ENCODE measurements at regions not wholly inside any gene's neighbourhood (a gene's known extent, or its start where the extent isn't known, plus 50 kb on each side); places are given as distances from the start of the nearest gene placed in this dataset.
"Not testable (repeated sequence)": the region's sequence is repeated elsewhere in the genome, so short reads cannot be mapped to it uniquely, and the experiment has no call there.

GRCh38 chr5:34436761-34437501 is 219.2 kb upstream of the RAI14 start:
- TF ChIP-seq, protein P1, sequence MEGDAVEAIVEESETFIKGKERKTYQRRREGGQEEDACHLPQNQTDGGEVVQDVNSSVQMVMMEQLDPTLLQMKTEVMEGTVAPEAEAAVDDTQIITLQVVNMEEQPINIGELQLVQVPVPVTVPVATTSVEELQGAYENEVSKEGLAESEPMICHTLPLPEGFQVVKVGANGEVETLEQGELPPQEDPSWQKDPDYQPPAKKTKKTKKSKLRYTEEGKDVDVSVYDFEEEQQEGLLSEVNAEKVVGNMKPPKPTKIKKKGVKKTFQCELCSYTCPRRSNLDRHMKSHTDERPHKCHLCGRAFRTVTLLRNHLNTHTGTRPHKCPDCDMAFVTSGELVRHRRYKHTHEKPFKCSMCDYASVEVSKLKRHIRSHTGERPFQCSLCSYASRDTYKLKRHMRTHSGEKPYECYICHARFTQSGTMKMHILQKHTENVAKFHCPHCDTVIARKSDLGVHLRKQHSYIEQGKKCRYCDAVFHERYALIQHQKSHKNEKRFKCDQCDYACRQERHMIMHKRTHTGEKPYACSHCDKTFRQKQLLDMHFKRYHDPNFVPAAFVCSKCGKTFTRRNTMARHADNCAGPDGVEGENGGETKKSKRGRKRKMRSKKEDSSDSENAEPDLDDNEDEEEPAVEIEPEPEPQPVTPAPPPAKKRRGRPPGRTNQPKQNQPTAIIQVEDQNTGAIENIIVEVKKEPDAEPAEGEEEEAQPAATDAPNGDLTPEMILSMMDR (conservative IDR thresholded peaks at IDR 0.05; ENCODE audit: low read depth, low read length) = no peak

GRCh38 chr5:34439601-34440000 is 216.5 kb upstream of the RAI14 start:
- no peak overlapping the region for H3K4me3 ChIP-seq (ENCODE audit: low read depth, low read length)
- TF ChIP-seq, protein P1 (conservative IDR thresholded peaks at IDR 0.05; ENCODE audit: low read depth, low read length) = no peak
- no peak for DNase-seq (ENCODE audit: low read depth)

More at GRCh38 chr5:34436761-34437501, 219.2 kb upstream of the RAI14 start:
- H3K4me3 ChIP-seq (ENCODE audit: low read depth, low read length) = no peak overlapping the region
- DNase-seq (ENCODE audit: low read depth) = no peak

- H3K4me3 ChIP-seq (ENCODE audit: low read depth, low read length); DNase-seq (ENCODE audit: low read depth): not testable (repeated sequence)
These were observed 214.4 kb upstream of the RAI14 start for GRCh38 chr5:34441767-34442166.

DNA sequence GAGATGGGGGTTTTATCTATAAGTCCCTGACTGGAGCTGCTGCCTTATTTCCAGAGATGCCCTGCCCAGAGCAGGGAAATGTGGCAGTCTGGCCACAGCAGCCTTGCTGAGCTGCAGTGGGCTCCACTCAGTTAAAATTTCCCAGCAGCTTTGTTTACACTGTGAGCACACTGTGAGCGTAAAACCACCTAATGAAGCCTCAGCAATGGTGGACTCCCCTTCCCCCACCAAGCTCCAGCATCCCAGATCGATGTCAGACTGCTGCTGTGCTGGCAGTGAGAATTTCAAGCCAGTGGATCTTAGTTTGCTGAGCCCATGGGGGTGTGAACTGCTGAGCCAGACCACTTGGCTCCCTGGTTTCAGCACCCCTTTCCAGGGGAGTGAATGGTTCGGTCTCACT is 208.7 kb upstream of the RAI14 start:
- no peak overlapping the region for H3K4me3 ChIP-seq (ENCODE audit: low read depth, low read length)
- DNase-seq (ENCODE audit: low read depth) = no peak
- TF ChIP-seq, protein P1 (conservative IDR thresholded peaks at IDR 0.05; ENCODE audit: low read depth, low read length) = no peak

- DNase-seq (ENCODE audit: low read depth) = no peak
- H3K4me3 ChIP-seq (ENCODE audit: low read depth, low read length) = no peak overlapping the region
- TF ChIP-seq, protein P1 (conservative IDR thresholded peaks at IDR 0.05; ENCODE audit: low read depth, low read length) = no peak
These were observed 206.5 kb upstream of the RAI14 start for GRCh38 chr5:34449639-34450038.

- DNase-seq (ENCODE audit: low read depth) = no peak
- no peak overlapping the region for H3K4me3 ChIP-seq (ENCODE audit: low read depth, low read length)
- TF ChIP-seq, protein P1 (conservative IDR thresholded peaks at IDR 0.05; ENCODE audit: low read depth, low read length) = no peak
These were observed 205.8 kb upstream of the RAI14 start for GRCh38 chr5:34450338-34450737.

- peak; percentile 76 for DNase-seq (ENCODE audit: low read depth)
- no peak overlapping the region for H3K4me3 ChIP-seq (ENCODE audit: low read depth, low read length)
These were observed 203.8 kb upstream of the RAI14 start for GRCh38 chr5:34452170-34452828.

More at GRCh38 chr5:34452170-34452828, 203.8 kb upstream of the RAI14 start:
- TF ChIP-seq, protein P1 (conservative IDR thresholded peaks at IDR 0.05; ENCODE audit: low read depth, low read length) = peak; percentile 80
